Esophagus squamous epithelium (tissue), 4 donors: ENCODE measurements at regions not wholly inside any gene's neighbourhood (a gene's known extent, or its start where the extent isn't known, plus 50 kb on each side); places are given as distances from the start of the nearest gene placed in this dataset.

ENCODE experiments used
- POLR2A ChIP-seq, 4 donors: fragments of 450-650 bp; IDR thresholded peaks; one replicate each; pipeline ENCODE4 v1.6.1; 2017; ENCODE audit warnings: antibody characterized with exemption in 4 of 4, mild to moderate bottlenecking in 4 of 4, moderate library complexity in 3 of 4
- TF ChIP-seq, protein P1 (sequence below), 6 experiments: fragments of 450-650 bp in 4 of 6; fragments of 200-600 bp in 2 of 6; sonication (generic) in 2 of 6; IDR thresholded peaks; one replicate each; pipeline ENCODE4 v1.5.1; 2016 to 2019; ENCODE audit warnings: antibody characterized with exemption in 6 of 6, mild to moderate bottlenecking in 4 of 6, moderate library complexity in 4 of 6

DNA sequence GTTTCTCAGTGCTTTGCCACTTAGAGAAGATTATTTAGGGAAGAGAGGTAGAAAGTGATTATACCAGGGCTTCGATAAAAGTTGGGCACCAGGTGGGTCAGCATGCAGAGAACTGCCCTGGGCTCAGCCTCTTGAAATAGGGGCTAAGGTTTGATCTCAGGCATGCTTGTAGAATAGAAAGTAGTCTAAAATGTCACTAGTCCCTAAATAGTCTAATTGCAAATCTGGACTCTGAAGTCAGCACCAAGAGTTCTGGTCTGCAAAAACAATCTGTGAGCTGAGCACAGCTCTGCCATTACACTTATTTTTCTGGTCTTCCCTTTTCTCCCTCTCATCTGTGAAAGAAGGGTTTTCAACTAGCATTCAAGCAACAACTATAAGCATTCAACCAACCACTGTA lies 248.0 kb downstream of the SMARCA2 start:
- TF ChIP-seq, protein P1, sequence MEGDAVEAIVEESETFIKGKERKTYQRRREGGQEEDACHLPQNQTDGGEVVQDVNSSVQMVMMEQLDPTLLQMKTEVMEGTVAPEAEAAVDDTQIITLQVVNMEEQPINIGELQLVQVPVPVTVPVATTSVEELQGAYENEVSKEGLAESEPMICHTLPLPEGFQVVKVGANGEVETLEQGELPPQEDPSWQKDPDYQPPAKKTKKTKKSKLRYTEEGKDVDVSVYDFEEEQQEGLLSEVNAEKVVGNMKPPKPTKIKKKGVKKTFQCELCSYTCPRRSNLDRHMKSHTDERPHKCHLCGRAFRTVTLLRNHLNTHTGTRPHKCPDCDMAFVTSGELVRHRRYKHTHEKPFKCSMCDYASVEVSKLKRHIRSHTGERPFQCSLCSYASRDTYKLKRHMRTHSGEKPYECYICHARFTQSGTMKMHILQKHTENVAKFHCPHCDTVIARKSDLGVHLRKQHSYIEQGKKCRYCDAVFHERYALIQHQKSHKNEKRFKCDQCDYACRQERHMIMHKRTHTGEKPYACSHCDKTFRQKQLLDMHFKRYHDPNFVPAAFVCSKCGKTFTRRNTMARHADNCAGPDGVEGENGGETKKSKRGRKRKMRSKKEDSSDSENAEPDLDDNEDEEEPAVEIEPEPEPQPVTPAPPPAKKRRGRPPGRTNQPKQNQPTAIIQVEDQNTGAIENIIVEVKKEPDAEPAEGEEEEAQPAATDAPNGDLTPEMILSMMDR (IDR thresholded peaks at IDR 0.05) = no peak
- TF ChIP-seq POLR2A (IDR thresholded peaks at IDR 0.05) = no peak
